ENCODE measurements at regions not wholly inside any gene's neighbourhood (a gene's known extent, or its start where the extent isn't known, plus 50 kb on each side); places are given as distances from the start of the nearest gene placed in this dataset.

- no peak for DNase-seq
- no peak overlapping the region for H3K4me3 ChIP-seq (ENCODE audit: low read depth, low read length)
- TF ChIP-seq CTCF (IDR thresholded peaks at IDR 0.05; ENCODE audit: low read depth, low read length, missing control alignments), result no peak
- in situ Hi-C loops (cut with HindIII; ENCODE audit: low pct_ligation_motif_present, low sequenced_read_pairs), result no loop called here
- no peak overlapping the region for H3K27ac ChIP-seq
- no peaks in the 10 kb centered on the region for H3K36me3 ChIP-seq (replicated peaks)
- no peaks in the 10 kb centered on the region for H3K27me3 ChIP-seq (replicated peaks)
These were observed 203.2 kb downstream of the SALL1 start for GRCh38 chr16:50947826-50948225.

DNA sequence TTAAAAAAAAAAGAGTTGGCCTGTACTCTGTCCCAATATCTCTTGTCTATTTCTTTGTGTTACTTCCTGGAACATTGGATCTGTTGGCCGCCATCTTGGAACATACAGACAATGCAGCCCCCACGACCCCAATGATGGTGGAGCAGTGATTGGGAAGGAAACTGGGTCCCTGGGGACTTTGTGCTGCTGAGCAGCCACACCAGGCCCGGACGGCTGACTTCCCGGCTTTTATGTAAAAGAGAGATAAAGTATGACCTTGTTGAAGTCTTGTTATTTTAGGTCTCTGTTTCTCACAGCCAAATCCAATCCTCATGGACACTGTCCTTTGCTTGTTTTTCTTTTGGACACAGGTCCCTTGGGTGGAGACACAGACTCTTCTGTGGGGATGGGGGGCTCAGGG is 204.5 kb downstream of the SALL1 start:
- Histone ChIP-seq H3K4me3 (ENCODE audit: low read depth, low read length) (no peak overlapping the region), H3K27ac (no peak overlapping the region), H3K36me3 (replicated peaks) (no peaks in the 10 kb centered on the region), H3K27me3 (replicated peaks) (no peaks in the 10 kb centered on the region)
- in situ Hi-C loops (cut with HindIII; ENCODE audit: low pct_ligation_motif_present, low sequenced_read_pairs), result no loop called here
- no peak for TF ChIP-seq CTCF (IDR thresholded peaks at IDR 0.05; ENCODE audit: low read depth, low read length, missing control alignments)
- DNase-seq, result no peak

DNA sequence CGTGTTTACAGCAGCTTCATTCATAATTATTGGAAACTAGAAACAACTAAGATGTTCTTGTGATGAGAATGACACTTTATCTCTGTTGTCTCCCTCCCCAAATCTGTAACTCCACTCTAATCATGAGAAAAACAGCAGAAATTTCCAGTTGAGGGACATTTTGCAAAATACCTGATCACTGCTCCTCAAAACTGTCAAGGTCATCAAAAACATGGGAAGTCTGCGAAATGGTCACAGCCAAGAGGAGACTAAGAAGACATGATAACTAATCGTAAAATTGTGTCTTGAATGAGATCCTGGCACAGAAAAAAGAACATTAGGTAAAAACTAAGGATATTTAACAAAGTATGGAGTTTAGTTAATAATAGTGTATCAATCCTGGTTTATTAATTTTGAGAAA is 204.2 kb downstream of the CYLD start:
- Histone ChIP-seq H3K4me3 (ENCODE audit: low read depth, low read length) (no peak overlapping the region), H3K27ac (no peak overlapping the region), H3K36me3 (replicated peaks) (no peaks in the 10 kb centered on the region), H3K27me3 (replicated peaks) (no peaks in the 10 kb centered on the region)
- in situ Hi-C loops (cut with HindIII; ENCODE audit: low pct_ligation_motif_present, low sequenced_read_pairs), result no loop called here
- no peak for TF ChIP-seq CTCF (IDR thresholded peaks at IDR 0.05; ENCODE audit: low read depth, low read length, missing control alignments)
- DNase-seq, result no peak

DNA sequence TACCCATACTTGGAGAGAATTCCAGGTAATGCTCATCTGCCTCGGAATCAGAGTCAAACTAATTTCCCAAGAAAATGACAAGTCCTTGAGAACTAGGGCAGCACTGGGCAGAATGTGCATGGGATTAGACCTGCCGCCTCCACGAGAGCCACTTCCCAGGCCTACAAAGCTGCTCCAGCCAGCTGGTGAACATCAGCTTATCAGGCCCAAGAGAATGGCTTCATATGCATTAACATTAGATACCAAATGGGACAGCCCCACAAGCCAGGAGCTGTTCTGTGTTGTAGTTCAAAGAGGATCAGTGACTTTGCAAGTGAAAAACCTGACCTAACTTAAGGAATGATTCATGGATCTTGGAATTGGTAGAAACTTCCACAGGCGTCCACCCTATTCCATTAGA is 203.3 kb downstream of the CYLD start:
- no peaks in the 10 kb centered on the region for H3K27me3 ChIP-seq (replicated peaks)
- TF ChIP-seq CTCF (IDR thresholded peaks at IDR 0.05; ENCODE audit: low read depth, low read length, missing control alignments), result no peak
- DNase-seq, result no peak
- in situ Hi-C loops (cut with HindIII; ENCODE audit: low pct_ligation_motif_present, low sequenced_read_pairs), result no loop called here
- no peak overlapping the region for H3K27ac ChIP-seq
- no peaks in the 10 kb centered on the region for H3K36me3 ChIP-seq (replicated peaks)
- H3K4me3 ChIP-seq (ENCODE audit: low read depth, low read length), result no peak overlapping the region

DNA sequence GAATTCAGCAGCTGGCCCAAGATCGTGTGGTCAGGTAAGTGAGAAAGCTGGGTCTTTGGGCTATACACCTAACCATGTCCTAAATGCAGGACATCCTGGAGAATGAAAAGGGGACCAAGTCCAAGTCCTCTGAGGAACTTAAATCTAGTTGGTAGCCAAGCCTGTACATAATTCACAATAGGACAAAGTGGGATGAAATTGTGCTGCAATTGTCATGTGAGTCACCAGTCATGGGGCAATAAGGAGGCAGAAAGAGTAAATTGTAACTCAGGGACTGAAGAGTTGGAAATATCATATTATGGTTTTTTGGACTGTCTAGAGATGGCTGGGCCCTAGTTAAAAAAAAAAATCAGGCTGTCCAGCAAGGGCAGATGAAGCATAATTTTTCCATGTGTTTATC is 202.6 kb downstream of the CYLD start:
- TF ChIP-seq CTCF (IDR thresholded peaks at IDR 0.05; ENCODE audit: low read depth, low read length, missing control alignments), result no peak
- no peaks in the 10 kb centered on the region for H3K36me3 ChIP-seq (replicated peaks)
- no peak overlapping the region for H3K4me3 ChIP-seq (ENCODE audit: low read depth, low read length)
- no peak for DNase-seq
- in situ Hi-C loops (cut with HindIII; ENCODE audit: low pct_ligation_motif_present, low sequenced_read_pairs), result no loop called here
- no peaks in the 10 kb centered on the region for H3K27me3 ChIP-seq (replicated peaks)
- no peak overlapping the region for H3K27ac ChIP-seq

DNA sequence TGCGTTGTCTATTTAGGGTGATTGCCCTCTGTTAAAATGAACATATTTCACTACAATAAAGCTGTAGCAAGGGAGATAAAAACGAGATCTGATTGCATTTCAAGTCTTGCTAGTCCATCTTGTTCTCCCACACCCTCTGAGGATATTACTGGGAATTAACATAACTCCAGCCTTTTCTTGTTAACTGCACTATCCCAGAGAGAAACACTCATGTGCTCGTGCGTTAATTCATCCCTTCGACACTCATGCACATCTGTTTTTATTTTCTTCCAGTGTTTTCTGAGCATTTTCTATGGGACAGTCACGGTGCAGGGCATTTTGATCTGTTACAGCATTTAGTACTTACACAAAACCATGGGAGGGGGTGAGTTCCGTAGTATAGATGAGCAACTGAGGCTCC is 202.1 kb downstream of the CYLD start:
- Histone ChIP-seq H3K27me3 (replicated peaks) (no peaks in the 10 kb centered on the region), H3K36me3 (replicated peaks) (no peaks in the 10 kb centered on the region), H3K4me3 (ENCODE audit: low read depth, low read length) (no peak overlapping the region), H3K27ac (no peak overlapping the region)
- no peak for TF ChIP-seq CTCF (IDR thresholded peaks at IDR 0.05; ENCODE audit: low read depth, low read length, missing control alignments)
- DNase-seq, result no peak
- in situ Hi-C loops (cut with HindIII; ENCODE audit: low pct_ligation_motif_present, low sequenced_read_pairs), result no loop called here

All from brain microvascular endothelial cell (primary cell).